Endothelial cell of umbilical vein (primary cell): ENCODE measurements at regions not wholly inside any gene's neighbourhood (a gene's known extent, or its start where the extent isn't known, plus 50 kb on each side); places are given as distances from the start of the nearest gene placed in this dataset.

Source experiments
- EZH2 ChIP-seq: IDR thresholded peaks from 2 replicates; pipeline ENCODE4 v1.6.1; 2012; ENCODE audit warnings: borderline replicate concordance, low read depth, mild to moderate bottlenecking, moderate library complexity, low read length, inconsistent platforms; ENCODE audit not compliant: severe bottlenecking
- JUN ChIP-seq: IDR thresholded peaks from 2 replicates; pipeline ENCODE4 v1.6.1; 2011; ENCODE audit warnings: borderline replicate concordance, low read depth; ENCODE audit not compliant: insufficient read length, insufficient read depth
- POLR2AphosphoS5 ChIP-seq: IDR thresholded peaks from 2 replicates; pipeline ENCODE4 v1.6.1; 2012; ENCODE audit warnings: low read depth, mild to moderate bottlenecking, control low read depth, low read length, moderate library complexity; ENCODE audit not compliant: insufficient read depth
- TF ChIP-seq, protein P1 (sequence below), 2 donors: IDR thresholded peaks; 1 replicate in 1 of 2; 2 replicates in 1 of 2; pipeline ENCODE4 v1.5.1; 2011; ENCODE audit warnings: low read length in 2 of 2, mild to moderate bottlenecking in 2 of 2, moderate library complexity in 2 of 2, control low read depth in 1 of 2, inconsistent platforms in 1 of 2, low read depth in 1 of 2; ENCODE audit not compliant: insufficient read depth in 1 of 2; ENCODE audit errors: extremely low read depth in 1 of 2

DNA sequence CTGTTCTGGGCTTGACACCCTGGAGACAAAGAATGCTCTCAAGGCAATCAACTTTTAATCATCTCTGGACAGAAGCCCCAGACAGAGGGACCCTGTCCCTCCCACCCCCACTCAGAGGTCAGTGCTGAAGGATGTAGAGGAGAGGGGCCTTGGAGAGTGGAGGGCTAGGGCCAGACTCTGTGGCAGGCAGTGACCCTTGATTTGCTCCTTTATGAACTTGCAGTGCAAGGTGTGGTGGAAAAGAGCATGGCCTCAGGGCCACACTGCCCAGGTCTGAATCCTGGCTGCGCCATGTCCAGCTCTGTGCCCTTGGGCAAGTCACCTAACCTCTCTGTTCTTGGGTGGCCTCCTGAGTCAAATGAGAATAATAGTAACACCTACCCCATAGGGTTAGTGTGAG is 134.3 kb downstream of the TMEM132E start:
- TF ChIP-seq, protein P1, sequence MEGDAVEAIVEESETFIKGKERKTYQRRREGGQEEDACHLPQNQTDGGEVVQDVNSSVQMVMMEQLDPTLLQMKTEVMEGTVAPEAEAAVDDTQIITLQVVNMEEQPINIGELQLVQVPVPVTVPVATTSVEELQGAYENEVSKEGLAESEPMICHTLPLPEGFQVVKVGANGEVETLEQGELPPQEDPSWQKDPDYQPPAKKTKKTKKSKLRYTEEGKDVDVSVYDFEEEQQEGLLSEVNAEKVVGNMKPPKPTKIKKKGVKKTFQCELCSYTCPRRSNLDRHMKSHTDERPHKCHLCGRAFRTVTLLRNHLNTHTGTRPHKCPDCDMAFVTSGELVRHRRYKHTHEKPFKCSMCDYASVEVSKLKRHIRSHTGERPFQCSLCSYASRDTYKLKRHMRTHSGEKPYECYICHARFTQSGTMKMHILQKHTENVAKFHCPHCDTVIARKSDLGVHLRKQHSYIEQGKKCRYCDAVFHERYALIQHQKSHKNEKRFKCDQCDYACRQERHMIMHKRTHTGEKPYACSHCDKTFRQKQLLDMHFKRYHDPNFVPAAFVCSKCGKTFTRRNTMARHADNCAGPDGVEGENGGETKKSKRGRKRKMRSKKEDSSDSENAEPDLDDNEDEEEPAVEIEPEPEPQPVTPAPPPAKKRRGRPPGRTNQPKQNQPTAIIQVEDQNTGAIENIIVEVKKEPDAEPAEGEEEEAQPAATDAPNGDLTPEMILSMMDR (IDR thresholded peaks at IDR 0.05; ENCODE audit: extremely low read depth in 1 of 2, insufficient read depth in 1 of 2, low read depth in 1 of 2, low read length in 2 of 2), result no peak
- TF ChIP-seq POLR2AphosphoS5 (no peak), JUN (no peak), EZH2 (no peak)
